IPS-18a (cell line): ENCODE measurements at regions not wholly inside any gene's neighbourhood (a gene's known extent, or its start where the extent isn't known, plus 50 kb on each side); places are given as distances from the start of the nearest gene placed in this dataset.

Experiments used
- H3K27ac ChIP-seq: one replicate; pipeline ENCODE4 v1.5.1; 2013; ENCODE audit warnings: low read length
- H3K27me3 ChIP-seq: one replicate; pipeline ENCODE4 v1.6.1; 2013; ENCODE audit warnings: mild to moderate bottlenecking, low read length; ENCODE audit not compliant: control insufficient read depth, insufficient read depth
- H3K36me3 ChIP-seq: one replicate; pipeline ENCODE4 v1.6.1; 2013; ENCODE audit warnings: low read depth, low read length; ENCODE audit not compliant: control insufficient read depth
- H3K4me1 ChIP-seq: one replicate; pipeline ENCODE4 v1.6.1; 2013; ENCODE audit warnings: low read depth, low read length; ENCODE audit not compliant: control insufficient read depth
- H3K4me3 ChIP-seq: one replicate; pipeline ENCODE4 v1.5.1; 2013; ENCODE audit warnings: low read length
- H3K9ac ChIP-seq: one replicate; pipeline ENCODE4 v1.6.1; 2013; ENCODE audit warnings: mild to moderate bottlenecking, low read length, moderate library complexity
- H3K9me3 ChIP-seq: one replicate; pipeline ENCODE4 v1.6.1; 2013; ENCODE audit warnings: low read depth, low read length; ENCODE audit not compliant: control insufficient read depth

DNA sequence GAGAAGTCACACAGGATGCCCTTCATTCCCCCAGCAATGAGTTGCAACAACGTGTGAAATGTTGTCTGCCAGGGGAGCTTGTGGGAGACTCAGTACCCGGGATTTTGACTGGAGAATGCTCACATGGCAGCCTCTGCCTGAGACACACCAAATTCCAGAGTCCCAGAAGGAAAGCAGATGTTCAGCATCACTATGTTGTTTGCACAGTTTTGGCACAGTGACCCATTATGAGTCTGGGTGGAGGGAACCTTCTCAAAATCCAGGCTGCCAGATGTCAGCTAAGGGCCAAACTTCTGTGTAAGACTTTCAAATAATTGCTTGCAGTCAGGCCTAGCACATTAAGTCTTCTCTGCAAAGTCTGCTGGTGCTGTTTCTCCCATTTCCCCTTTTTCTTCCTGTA, 1029.7 kb upstream of the TENM3 start:
- Histone ChIP-seq H3K9me3 (no peaks in the 10 kb centered on the region), H3K4me1 (no peaks in the 10 kb centered on the region), H3K27me3 (no peaks in the 10 kb centered on the region), H3K27ac (no peak overlapping the region), H3K36me3 (no peaks in the 10 kb centered on the region), H3K4me3 (no peak overlapping the region), H3K9ac (no peak overlapping the region)

- Histone ChIP-seq H3K27me3 (no peaks in the 10 kb centered on the region), H3K36me3 (no peaks in the 10 kb centered on the region), H3K9me3 (no peaks in the 10 kb centered on the region), H3K27ac (no peak overlapping the region), H3K4me3 (no peak overlapping the region), H3K9ac (no peak overlapping the region), H3K4me1 (no peaks in the 10 kb centered on the region)
Measured at GRCh38 chr4:181216501-181216900, 1026.7 kb upstream of the TENM3 start.

DNA sequence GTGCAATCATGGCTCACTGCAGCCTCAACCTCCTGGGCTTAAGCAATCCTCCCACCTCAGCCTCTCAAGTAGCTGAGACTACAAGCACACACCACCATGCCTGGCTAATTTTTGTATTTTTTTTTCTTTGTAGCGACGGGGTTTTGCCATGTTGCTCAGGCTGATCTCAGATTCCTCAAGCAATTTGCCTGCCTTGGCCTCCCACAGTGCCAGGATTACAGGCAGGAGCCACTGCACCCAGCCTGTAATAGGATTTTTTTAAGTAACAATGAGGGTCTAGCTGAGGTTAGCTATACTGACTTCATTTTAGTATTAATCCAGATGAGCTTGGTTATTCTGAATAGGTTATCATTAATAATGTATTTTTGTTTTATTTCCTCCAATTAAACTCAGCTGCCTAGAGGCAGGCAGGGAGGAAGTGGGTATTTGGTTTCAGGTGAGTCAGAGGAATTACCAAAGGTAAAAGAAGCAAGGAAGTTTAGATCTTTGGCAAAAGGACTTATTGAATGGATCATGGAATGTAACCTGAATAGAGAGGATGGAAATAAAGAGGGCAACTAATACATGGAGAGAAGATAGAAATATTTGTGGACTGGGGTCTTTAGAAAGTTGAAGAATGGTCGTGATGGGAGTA, 1023.3 kb upstream of the TENM3 start:
- no peaks in the 10 kb centered on the region for H3K27me3 ChIP-seq
- H3K9me3 ChIP-seq = no peaks in the 10 kb centered on the region
- H3K27ac ChIP-seq = no peak overlapping the region
- no peak overlapping the region for H3K9ac ChIP-seq
- H3K4me3 ChIP-seq = no peak overlapping the region
- H3K4me1 ChIP-seq = no peaks in the 10 kb centered on the region
- no peaks in the 10 kb centered on the region for H3K36me3 ChIP-seq

- Histone ChIP-seq H3K4me1 (peaks cover 17% of the 10 kb centered on the region), H3K9me3 (no peaks in the 10 kb centered on the region), H3K27me3 (no peaks in the 10 kb centered on the region), H3K36me3 (no peaks in the 10 kb centered on the region), H3K27ac (no peak overlapping the region), H3K4me3 (no peak overlapping the region), H3K9ac (no peak overlapping the region)
Measured at GRCh38 chr4:181224852-181225251, 1018.4 kb upstream of the TENM3 start.

DNA sequence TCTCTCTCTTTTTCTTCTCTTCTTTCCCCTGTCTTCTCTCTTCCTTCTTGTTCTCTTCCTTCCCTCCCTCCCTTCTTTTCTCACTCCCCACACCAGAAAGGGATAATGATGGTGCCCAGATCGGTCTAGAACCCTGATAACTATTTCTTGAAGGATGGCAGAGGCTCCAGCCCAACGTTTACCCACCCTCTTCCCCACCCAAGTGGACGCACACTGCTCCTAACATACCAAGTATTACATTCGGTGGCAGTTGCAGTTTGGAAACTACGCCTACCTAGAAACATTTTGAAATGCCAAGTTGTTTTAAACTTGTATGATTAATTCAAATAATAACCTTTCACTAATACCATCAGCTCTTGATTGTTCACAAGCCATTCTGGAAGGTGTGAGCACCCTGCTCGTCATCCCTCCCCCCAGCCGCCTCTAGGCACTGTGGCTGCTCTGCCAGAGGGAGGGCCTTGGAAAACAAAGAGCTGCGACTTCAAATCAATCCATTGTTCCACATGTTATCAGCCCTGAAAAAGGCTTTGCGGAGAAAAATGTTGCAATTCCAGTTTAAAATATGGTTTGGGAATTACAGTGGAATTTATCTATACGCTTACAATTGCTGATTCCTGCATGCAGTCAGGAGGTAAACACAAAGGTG, 1017.5 kb upstream of the TENM3 start:
- Histone ChIP-seq H3K36me3 (no peaks in the 10 kb centered on the region), H3K27ac (no peak overlapping the region), H3K27me3 (no peaks in the 10 kb centered on the region), H3K9ac (no peak overlapping the region), H3K4me1 (peaks cover 17% of the 10 kb centered on the region), H3K4me3 (peak overlapping the region; percentile 2), H3K9me3 (no peaks in the 10 kb centered on the region)

DNA sequence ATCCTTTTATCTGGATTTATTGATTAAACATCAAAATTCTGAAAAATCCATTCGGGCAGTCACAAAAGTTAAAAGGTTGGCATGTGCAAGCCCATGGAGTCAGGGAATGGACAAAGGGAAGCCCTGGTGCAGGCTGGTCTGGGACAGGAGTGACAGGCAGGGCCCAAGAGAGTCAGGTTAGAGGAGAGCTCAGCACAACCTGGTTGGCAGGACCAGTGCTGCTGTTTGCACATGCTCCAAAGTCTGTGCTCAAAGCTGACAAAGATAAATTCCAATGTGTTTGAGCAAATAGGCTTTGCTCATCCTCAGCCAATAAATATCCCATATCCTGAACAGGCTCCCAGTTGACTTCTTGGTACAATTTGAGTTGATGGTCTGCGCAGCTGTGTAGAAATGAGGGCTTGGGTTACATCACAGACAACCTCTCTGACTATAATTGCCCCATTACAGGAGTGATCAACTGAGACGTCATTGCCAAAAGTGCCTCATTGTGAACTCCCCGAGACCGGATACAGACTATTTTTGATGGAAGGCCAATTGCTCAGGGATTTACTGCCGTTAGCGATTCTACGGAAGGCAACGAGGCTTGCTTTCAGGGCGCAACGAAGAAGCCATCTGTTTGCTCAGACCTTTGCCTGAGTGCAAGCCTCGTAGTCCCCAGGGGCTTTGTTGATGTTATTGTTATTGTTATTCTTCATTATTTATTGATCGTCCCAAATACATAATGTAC, 1008.1 kb upstream of the TENM3 start:
- Histone ChIP-seq H3K27me3 (no peaks in the 10 kb centered on the region), H3K36me3 (no peaks in the 10 kb centered on the region), H3K27ac (no peak overlapping the region), H3K4me1 (no peaks in the 10 kb centered on the region), H3K9ac (no peak overlapping the region), H3K9me3 (no peaks in the 10 kb centered on the region), H3K4me3 (no peak overlapping the region)

DNA sequence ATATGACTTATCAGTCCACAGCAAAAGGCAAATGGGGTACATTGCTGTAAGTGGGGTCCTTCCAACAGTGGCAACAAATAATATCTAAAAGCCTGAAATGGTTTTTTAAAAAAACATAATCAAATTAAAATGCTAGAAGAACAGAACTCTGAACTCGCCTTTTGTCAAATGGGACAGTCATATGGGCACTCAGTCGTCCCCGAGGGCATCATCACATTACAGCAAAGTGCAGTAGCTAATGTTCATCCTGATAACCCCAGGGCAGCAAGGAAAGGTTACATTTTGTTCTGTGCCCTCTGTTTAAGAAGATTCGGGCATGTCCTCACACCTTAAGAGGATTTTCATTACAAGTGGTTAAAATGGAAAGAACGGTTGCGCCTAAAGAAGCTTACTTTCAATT, 997.9 kb upstream of the TENM3 start:
- H3K4me1 ChIP-seq = peaks cover 17% of the 10 kb centered on the region
- no peaks in the 10 kb centered on the region for H3K36me3 ChIP-seq
- no peak overlapping the region for H3K4me3 ChIP-seq
- H3K9me3 ChIP-seq = no peaks in the 10 kb centered on the region
- no peaks in the 10 kb centered on the region for H3K27me3 ChIP-seq
- no peak overlapping the region for H3K9ac ChIP-seq
- H3K27ac ChIP-seq = no peak overlapping the region

- Histone ChIP-seq H3K36me3 (no peaks in the 10 kb centered on the region), H3K9me3 (no peaks in the 10 kb centered on the region), H3K27me3 (no peaks in the 10 kb centered on the region), H3K4me1 (peaks cover 16% of the 10 kb centered on the region), H3K9ac (no peak overlapping the region), H3K4me3 (no peak overlapping the region), H3K27ac (no peak overlapping the region)
Measured at GRCh38 chr4:181249031-181249430, 994.2 kb upstream of the TENM3 start.

GRCh38 chr4:181254771-181255170, 988.4 kb upstream of the TENM3 start:
- Histone ChIP-seq H3K27ac (no peak overlapping the region), H3K27me3 (no peaks in the 10 kb centered on the region), H3K4me3 (no peak overlapping the region), H3K9me3 (no peaks in the 10 kb centered on the region), H3K4me1 (peaks cover 15% of the 10 kb centered on the region), H3K9ac (no peak overlapping the region), H3K36me3 (no peaks in the 10 kb centered on the region)

- Histone ChIP-seq H3K36me3 (no peaks in the 10 kb centered on the region), H3K9ac (no peak overlapping the region), H3K27me3 (no peaks in the 10 kb centered on the region), H3K4me1 (peaks cover 15% of the 10 kb centered on the region), H3K27ac (no peak overlapping the region), H3K9me3 (no peaks in the 10 kb centered on the region), H3K4me3 (no peak overlapping the region)
Measured at GRCh38 chr4:181258569-181258968, 984.6 kb upstream of the TENM3 start.

GRCh38 chr4:181259081-181259709, 984.0 kb upstream of the TENM3 start:
- Histone ChIP-seq H3K27ac (no peak overlapping the region), H3K27me3 (no peaks in the 10 kb centered on the region), H3K4me1 (peaks cover 14% of the 10 kb centered on the region), H3K36me3 (no peaks in the 10 kb centered on the region), H3K9ac (no peak overlapping the region), H3K9me3 (no peaks in the 10 kb centered on the region), H3K4me3 (no peak overlapping the region)
